A549 (cell line): ENCODE measurements at regions not wholly inside any gene's neighbourhood (a gene's known extent, or its start where the extent isn't known, plus 50 kb on each side); places are given as distances from the start of the nearest gene placed in this dataset.
"Not testable (repeated sequence)": the region's sequence is repeated elsewhere in the genome, so short reads cannot be mapped to it uniquely, and the experiment has no call there.

Experiments used
- ATAC-seq, 2 experiments: fragments of 200-7000 bp in 1 of 2; fragments of >200 bp in 1 of 2; cut with Nextera tagmentation in 1 of 2; cut with Tn5 transposase in 1 of 2; 3 replicates each; pipeline versions ENCODE4 v1.8.0 to v1.9.1; 2018 to 2020; ENCODE audit warnings: mild to moderate bottlenecking in 1 of 2, moderate library complexity in 1 of 2
- CTCF ChIA-PET: fragments of 300-600 bp; sonication (Branson Sonifier 250); formaldehyde crosslinking; extraction: SDS; loops from one replicate; lab custom pipeline; 2021; ENCODE audit warnings: antibody characterized with exemption, inconsistent platforms; lab: Yijun Ruan, JAX
- POLR2A ChIA-PET: fragments of 350-600 bp; formaldehyde crosslinking; extraction: SDS; loops from one replicate; lab custom pipeline; 2021; ENCODE audit warnings: antibody characterized with exemption, inconsistent platforms; lab: Yijun Ruan, JAX
- DNase-seq, 2 experiments: peaks; one replicate each; pipeline versions ENCODE4 v3.0.0 to v3.0.0-alpha.2; 2011 to 2016; ENCODE audit warnings: low read depth in 1 of 2, low spot score in 1 of 2
- FAIRE-seq: peaks from 2 replicates; lab custom pipeline; 2011; peaks lifted over from hg19 to GRCh38; lab: Jason Lieb, UNC
- H3K27ac ChIP-seq, 2 experiments: fragments of >200 bp; sonication (Bioruptor Twin); formaldehyde crosslinking; 3 replicates each; pipeline ENCODE4 v1.5.1; 2016 to 2017
- H3K4me1 ChIP-seq: fragments of >200 bp; sonication (Bioruptor Twin); formaldehyde crosslinking; 3 replicates; pipeline ENCODE4 v1.6.1; 2016
- H3K4me2 ChIP-seq: fragments of >200 bp; sonication (Bioruptor Twin); formaldehyde crosslinking; 3 replicates; pipeline ENCODE4 v1.6.1; 2016
- H3K4me3 ChIP-seq: fragments of >200 bp; sonication (Bioruptor Twin); formaldehyde crosslinking; 3 replicates; pipeline ENCODE4 v1.5.1; 2016
- H3K9me3 ChIP-seq: fragments of >200 bp; sonication (Bioruptor Twin); formaldehyde crosslinking; 3 replicates; pipeline ENCODE4 v1.6.1; 2016
- CBX8 ChIP-seq: fragments of 200-600 bp; sonication (generic); IDR thresholded peaks from 2 replicates; pipeline ENCODE4 v1.6.1; 2016
- HEYL ChIP-seq: fragments of 250-450 bp; sonication (Bioruptor Pico); IDR thresholded peaks from 2 replicates; pipeline ENCODE4 v1.8.0; 2021; ENCODE audit warnings: mild to moderate bottlenecking, moderate library complexity
- HMGXB4 ChIP-seq: fragments of 250-450 bp; sonication (Bioruptor Pico); IDR thresholded peaks from 2 replicates; pipeline ENCODE4 v1.5.0; 2021; ENCODE audit warnings: mild to moderate bottlenecking, moderate library complexity, borderline replicate concordance
- HOXA7 ChIP-seq: fragments of 250-450 bp; sonication (Bioruptor Pico); IDR thresholded peaks from 2 replicates; pipeline ENCODE4 v1.5.0; 2020; ENCODE audit warnings: mild to moderate bottlenecking, moderate library complexity
- JUN ChIP-seq, 2 experiments: fragments of >200 bp; sonication (Bioruptor Twin); formaldehyde crosslinking; IDR thresholded peaks; 2 replicates in 1 of 2; 3 replicates in 1 of 2; pipeline ENCODE4 v1.6.1; 2016 to 2017
- JUNB ChIP-seq: fragments of >200 bp; sonication (Bioruptor Twin); formaldehyde crosslinking; IDR thresholded peaks from 2 replicates; pipeline ENCODE4 v1.6.1; 2016
- MAFK ChIP-seq: fragments of 450-650 bp; IDR thresholded peaks from 2 replicates; pipeline ENCODE4 v1.6.1; 2014; ENCODE audit not compliant: partially characterized antibody
- MAZ ChIP-seq: fragments of 150-350 bp; IDR thresholded peaks from 2 replicates; pipeline ENCODE4 v1.6.1; 2014; ENCODE audit warnings: antibody characterized with exemption, low read depth, low read length, borderline replicate concordance
- MYC ChIP-seq: IDR thresholded peaks from 2 replicates; pipeline ENCODE4 v1.6.1; 2012; ENCODE audit warnings: mild to moderate bottlenecking, inconsistent platforms, low read length, improper control_type of control experiment, borderline replicate concordance
- PHF8 ChIP-seq: fragments of 200-600 bp; sonication (generic); IDR thresholded peaks from 2 replicates; pipeline ENCODE4 v1.6.1; 2016; ENCODE audit warnings: low read depth, mild to moderate bottlenecking, antibody characterized with exemption, moderate library complexity, borderline replicate concordance
- POLR2AphosphoS2 ChIP-seq: conservative IDR thresholded peaks from 2 replicates; pipeline ENCODE4 v1.6.1; 2012; ENCODE audit warnings: low read length, improper control_type of control experiment, inconsistent platforms
- RARB ChIP-seq: fragments of 250-450 bp; sonication (Bioruptor Pico); IDR thresholded peaks from 2 replicates; pipeline ENCODE4 v1.8.0; 2021; ENCODE audit warnings: mild to moderate bottlenecking, moderate library complexity
- RCOR1 ChIP-seq: fragments of 150-350 bp; IDR thresholded peaks from 2 replicates; pipeline ENCODE4 v1.6.1; 2014; ENCODE audit warnings: antibody characterized with exemption, low read length, low read depth
- TFCP2L1 ChIP-seq: fragments of 250-450 bp; sonication (Bioruptor Pico); IDR thresholded peaks from 2 replicates; pipeline ENCODE4 v1.5.0; 2021; ENCODE audit warnings: mild to moderate bottlenecking
- USF2 ChIP-seq: fragments of 450-650 bp; IDR thresholded peaks from 2 replicates; pipeline ENCODE4 v1.6.1; 2014; ENCODE audit warnings: antibody characterized with exemption
- ZC3H11A ChIP-seq: fragments of 450-650 bp; IDR thresholded peaks from 2 replicates; pipeline ENCODE4 v1.6.1; 2014; ENCODE audit warnings: antibody characterized with exemption, mild to moderate bottlenecking
- ZNF302 ChIP-seq: fragments of 250-450 bp; sonication (Bioruptor Pico); IDR thresholded peaks from 2 replicates; pipeline ENCODE4 v1.9.0; 2021; ENCODE audit warnings: inconsistent platforms, mild to moderate bottlenecking, moderate library complexity
- WGBS: methylation state at CpG from one replicate; pipeline ENCODE4 v1.1.6; 2017; ENCODE audit errors: missing lambda C conversion rate; 5-methylcytosine and 5-hydroxymethylcytosine counted together
- TF ChIP-seq, protein P1 (sequence below): fragments of 200-600 bp; sonication (generic); IDR thresholded peaks from 2 replicates; pipeline ENCODE4 v1.6.1; 2016; ENCODE audit warnings: antibody characterized with exemption, mild to moderate bottlenecking, moderate library complexity
- TF ChIP-seq, protein P2 (sequence below): IDR thresholded peaks from 2 replicates; pipeline ENCODE4 v1.6.1; 2012

- ChIA-PET CTCF (interaction anchor here (0.6 kb wide), 1 partner anchor 100 kb away, joined by 3 read pairs; no protein-coding TSS in a partner anchor), POLR2A (no interaction called here)
- Histone ChIP-seq H3K9me3 (no peaks in the 10 kb centered on the region), H3K4me3 (no peak overlapping the region), H3K4me1 (peaks cover 19% of the 10 kb centered on the region), H3K4me2 (peak overlapping the region; percentile 15; the same call in 1 of the 3 replicates), H3K27ac (peak overlapping the region; percentile 27 to 80; a peak in 3 of 6 replicates)
- ATAC-seq, result no peak
- TF ChIP-seq HOXA7 (CRISPR knock-in tag) (no peak), RCOR1 (no peak), MYC (no peak), PHF8 (no peak), MAZ (no peak), CBX8 (no peak), HMGXB4 (no peak), POLR2AphosphoS2 (no peak), RARB (CRISPR knock-in tag) (no peak), HEYL (CRISPR knock-in tag) (no peak), TFCP2L1 (CRISPR knock-in tag) (no peak), ZNF302 (CRISPR knock-in tag) (no peak), JUNB (no peak), ZC3H11A (no peak), JUN (IDR thresholded peaks at IDR 0.05) (no peak), USF2 (no peak)
- TF ChIP-seq, protein P1, sequence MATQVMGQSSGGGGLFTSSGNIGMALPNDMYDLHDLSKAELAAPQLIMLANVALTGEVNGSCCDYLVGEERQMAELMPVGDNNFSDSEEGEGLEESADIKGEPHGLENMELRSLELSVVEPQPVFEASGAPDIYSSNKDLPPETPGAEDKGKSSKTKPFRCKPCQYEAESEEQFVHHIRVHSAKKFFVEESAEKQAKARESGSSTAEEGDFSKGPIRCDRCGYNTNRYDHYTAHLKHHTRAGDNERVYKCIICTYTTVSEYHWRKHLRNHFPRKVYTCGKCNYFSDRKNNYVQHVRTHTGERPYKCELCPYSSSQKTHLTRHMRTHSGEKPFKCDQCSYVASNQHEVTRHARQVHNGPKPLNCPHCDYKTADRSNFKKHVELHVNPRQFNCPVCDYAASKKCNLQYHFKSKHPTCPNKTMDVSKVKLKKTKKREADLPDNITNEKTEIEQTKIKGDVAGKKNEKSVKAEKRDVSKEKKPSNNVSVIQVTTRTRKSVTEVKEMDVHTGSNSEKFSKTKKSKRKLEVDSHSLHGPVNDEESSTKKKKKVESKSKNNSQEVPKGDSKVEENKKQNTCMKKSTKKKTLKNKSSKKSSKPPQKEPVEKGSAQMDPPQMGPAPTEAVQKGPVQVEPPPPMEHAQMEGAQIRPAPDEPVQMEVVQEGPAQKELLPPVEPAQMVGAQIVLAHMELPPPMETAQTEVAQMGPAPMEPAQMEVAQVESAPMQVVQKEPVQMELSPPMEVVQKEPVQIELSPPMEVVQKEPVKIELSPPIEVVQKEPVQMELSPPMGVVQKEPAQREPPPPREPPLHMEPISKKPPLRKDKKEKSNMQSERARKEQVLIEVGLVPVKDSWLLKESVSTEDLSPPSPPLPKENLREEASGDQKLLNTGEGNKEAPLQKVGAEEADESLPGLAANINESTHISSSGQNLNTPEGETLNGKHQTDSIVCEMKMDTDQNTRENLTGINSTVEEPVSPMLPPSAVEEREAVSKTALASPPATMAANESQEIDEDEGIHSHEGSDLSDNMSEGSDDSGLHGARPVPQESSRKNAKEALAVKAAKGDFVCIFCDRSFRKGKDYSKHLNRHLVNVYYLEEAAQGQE, result no peak
- TF ChIP-seq, protein P2, sequence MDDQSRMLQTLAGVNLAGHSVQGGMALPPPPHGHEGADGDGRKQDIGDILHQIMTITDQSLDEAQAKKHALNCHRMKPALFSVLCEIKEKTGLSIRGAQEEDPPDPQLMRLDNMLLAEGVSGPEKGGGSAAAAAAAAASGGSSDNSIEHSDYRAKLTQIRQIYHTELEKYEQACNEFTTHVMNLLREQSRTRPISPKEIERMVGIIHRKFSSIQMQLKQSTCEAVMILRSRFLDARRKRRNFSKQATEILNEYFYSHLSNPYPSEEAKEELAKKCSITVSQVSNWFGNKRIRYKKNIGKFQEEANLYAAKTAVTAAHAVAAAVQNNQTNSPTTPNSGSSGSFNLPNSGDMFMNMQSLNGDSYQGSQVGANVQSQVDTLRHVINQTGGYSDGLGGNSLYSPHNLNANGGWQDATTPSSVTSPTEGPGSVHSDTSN, result no peak
- WGBS, result 60% methylated on average over 2 of the region's 2 CpGs
- no peak for FAIRE-seq
- DNase-seq, result no peak
Measured at GRCh38 chr17:64723781-64724180, 61.7 kb upstream of the SMURF2 start.

DNA sequence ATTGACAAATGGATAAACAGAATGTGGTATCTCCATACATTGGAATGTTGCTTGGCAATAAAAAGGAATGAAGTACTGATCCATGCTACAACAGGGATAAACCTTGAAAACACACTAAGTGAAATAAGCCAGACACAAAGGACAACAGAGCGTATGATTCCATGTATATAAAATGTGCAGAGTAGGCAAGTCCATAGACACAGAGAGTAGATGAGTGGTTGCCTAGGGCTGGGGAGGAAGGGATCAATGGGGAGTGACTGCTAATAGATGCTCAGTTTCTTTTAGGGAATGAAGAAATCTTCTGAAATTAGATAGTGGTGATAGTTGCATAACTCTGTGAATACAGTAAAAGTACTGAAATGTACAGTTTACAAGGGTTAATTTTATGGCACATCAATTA, 59.4 kb upstream of the SMURF2 start:
- peak in 1 of 2 experiments; percentile 31; a peak in 2 of 6 replicates for ATAC-seq
- DNase-seq, H3K9me3 ChIP-seq, H3K4me1 ChIP-seq, POLR2A ChIA-PET, FAIRE-seq, H3K4me2 ChIP-seq, H3K27ac ChIP-seq, H3K4me3 ChIP-seq: not testable (repeated sequence)
- peak; percentile 32 for TF ChIP-seq MAFK
- WGBS, result 83% methylated on average over 1 of the region's 1 CpG
- CTCF ChIA-PET, result interaction anchor here (0.6 to 1.0 kb wide), 2 partner anchors 15 to 161 kb away, joined by 4 read pairs; no protein-coding TSS in a partner anchor

DNA sequence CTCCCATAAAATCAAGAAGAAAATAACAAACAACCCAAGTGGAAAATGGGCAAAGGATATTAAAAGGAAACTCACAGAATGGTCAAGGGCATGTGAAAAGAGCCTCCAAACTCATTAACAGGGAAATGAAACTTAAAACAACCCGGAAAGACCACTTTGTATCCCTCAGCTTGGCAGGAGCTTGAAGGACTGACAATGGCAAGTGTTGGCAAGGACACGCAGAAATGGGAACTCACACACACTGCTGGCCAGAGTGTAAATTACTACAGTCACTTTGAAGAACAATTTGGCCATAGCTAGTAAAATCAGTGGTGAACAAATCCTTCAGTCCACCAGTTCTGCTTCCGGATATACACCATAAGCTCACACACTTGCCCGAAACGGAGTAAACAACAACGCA, 58.1 kb upstream of the SMURF2 start:
- H3K4me3 ChIP-seq, H3K4me2 ChIP-seq, DNase-seq, H3K27ac ChIP-seq, ATAC-seq, H3K4me1 ChIP-seq, POLR2A ChIA-PET, H3K9me3 ChIP-seq: not testable (repeated sequence)
- WGBS, result 93% methylated on average over 6 of the region's 6 CpGs
- peak; percentile 28 for FAIRE-seq
- CTCF ChIA-PET, result interaction anchor here (1.3 kb wide), 1 partner anchor 12 kb away, joined by 3 read pairs; no protein-coding TSS in a partner anchor

GRCh38 chr17:64719517-64719916, 57.4 kb upstream of the SMURF2 start:
- 83% methylated on average over 4 of the region's 4 CpGs for WGBS
- H3K9me3 ChIP-seq, H3K4me1 ChIP-seq, DNase-seq, POLR2A ChIA-PET, H3K4me2 ChIP-seq, H3K4me3 ChIP-seq, ATAC-seq, H3K27ac ChIP-seq, FAIRE-seq: not testable (repeated sequence)
- CTCF ChIA-PET, result interaction anchor here (1.3 kb wide), 1 partner anchor 12 kb away, joined by 3 read pairs; no protein-coding TSS in a partner anchor

GRCh38 chr17:64718816-64719215, 56.7 kb upstream of the SMURF2 start:
- H3K9me3 ChIP-seq, DNase-seq, H3K4me2 ChIP-seq, H3K4me1 ChIP-seq, ATAC-seq, CTCF ChIA-PET, H3K4me3 ChIP-seq, FAIRE-seq, POLR2A ChIA-PET, H3K27ac ChIP-seq: not testable (repeated sequence)
- 87% methylated on average over 6 of the region's 6 CpGs for WGBS
